ENCODE measurements at regions not wholly inside any gene's neighbourhood (a gene's known extent, or its start where the extent isn't known, plus 50 kb on each side); places are given as distances from the start of the nearest gene placed in this dataset.

DNA sequence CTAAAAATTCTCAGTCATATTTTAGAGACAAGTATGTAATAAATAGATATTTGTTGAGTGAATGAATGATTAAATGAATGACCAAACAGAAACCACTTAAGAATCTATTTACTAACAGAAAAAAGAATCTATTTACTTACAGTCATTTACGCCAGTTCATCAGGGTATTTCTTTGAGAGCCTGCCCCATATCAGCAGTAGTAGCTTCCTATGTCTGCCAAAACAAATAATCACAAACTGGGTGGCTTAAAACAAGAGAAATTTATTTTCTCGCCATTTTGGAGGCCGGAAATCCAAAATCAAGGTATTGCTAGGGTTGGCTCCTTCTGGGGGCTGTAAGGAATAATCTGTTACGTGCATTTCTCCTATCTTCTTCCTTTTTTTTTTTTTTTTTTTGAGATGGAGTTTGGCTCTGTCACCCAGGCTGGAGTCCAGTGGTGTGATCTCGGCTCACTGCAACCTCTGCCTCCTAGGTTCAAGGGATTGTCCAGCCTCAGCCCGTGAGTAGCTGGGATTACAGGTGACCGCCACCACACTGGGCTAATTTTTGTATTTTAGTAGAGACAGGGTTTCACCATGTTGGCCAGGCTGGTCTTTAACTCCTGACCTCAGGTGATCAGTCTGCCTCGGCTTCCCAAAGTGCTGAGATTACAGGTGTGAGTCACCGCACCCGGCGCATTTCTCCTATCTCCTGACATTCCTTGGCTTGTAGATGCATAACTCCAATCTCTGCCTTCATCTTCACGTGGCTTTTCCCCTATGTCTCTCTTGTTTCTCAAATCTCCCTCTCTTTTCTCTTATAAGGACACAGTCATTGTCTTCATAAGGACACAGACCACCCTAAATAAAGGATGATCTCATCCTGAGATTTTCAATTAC lies 65.2 kb upstream of the SPPL2A start:
- TF ChIP-seq POLR2A (IDR thresholded peaks at IDR 0.05) (no peak), POLR2AphosphoS5 (IDR thresholded peaks at IDR 0.05) (no peak), EP300 (IDR thresholded peaks at IDR 0.05) (no peak)
- TF ChIP-seq, protein P1, sequence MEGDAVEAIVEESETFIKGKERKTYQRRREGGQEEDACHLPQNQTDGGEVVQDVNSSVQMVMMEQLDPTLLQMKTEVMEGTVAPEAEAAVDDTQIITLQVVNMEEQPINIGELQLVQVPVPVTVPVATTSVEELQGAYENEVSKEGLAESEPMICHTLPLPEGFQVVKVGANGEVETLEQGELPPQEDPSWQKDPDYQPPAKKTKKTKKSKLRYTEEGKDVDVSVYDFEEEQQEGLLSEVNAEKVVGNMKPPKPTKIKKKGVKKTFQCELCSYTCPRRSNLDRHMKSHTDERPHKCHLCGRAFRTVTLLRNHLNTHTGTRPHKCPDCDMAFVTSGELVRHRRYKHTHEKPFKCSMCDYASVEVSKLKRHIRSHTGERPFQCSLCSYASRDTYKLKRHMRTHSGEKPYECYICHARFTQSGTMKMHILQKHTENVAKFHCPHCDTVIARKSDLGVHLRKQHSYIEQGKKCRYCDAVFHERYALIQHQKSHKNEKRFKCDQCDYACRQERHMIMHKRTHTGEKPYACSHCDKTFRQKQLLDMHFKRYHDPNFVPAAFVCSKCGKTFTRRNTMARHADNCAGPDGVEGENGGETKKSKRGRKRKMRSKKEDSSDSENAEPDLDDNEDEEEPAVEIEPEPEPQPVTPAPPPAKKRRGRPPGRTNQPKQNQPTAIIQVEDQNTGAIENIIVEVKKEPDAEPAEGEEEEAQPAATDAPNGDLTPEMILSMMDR (IDR thresholded peaks at IDR 0.05): no peak

All from upper lobe of left lung (tissue), 4 donors.